Smooth muscle cell (in vitro differentiated cells): ENCODE measurements at regions not wholly inside any gene's neighbourhood (a gene's known extent, or its start where the extent isn't known, plus 50 kb on each side); places are given as distances from the start of the nearest gene placed in this dataset.
"Not testable (repeated sequence)": the region's sequence is repeated elsewhere in the genome, so short reads cannot be mapped to it uniquely, and the experiment has no call there.

Source experiments
- DNase-seq: peaks from one replicate; lab custom pipeline; 2025; ENCODE audit not compliant: unreplicated experiment; lab: John Stamatoyannopoulos, UW
- H2AFZ ChIP-seq: fragments of 200-600 bp; sonication (generic); 2 replicates; pipeline ENCODE4 v1.6.0; 2016; ENCODE audit warnings: antibody characterized with exemption, low read depth, mild to moderate bottlenecking
- H3F3A ChIP-seq: fragments of 200-600 bp; sonication (generic); 2 replicates; pipeline ENCODE4 v1.6.0; 2017; ENCODE audit warnings: antibody characterized with exemption, low read depth
- H3K27ac ChIP-seq: fragments of 200-600 bp; sonication (generic); 2 replicates; pipeline ENCODE4 v1.5.1; 2016; ENCODE audit warnings: low read depth, mild to moderate bottlenecking
- H3K27me3 ChIP-seq: fragments of 200-600 bp; sonication (generic); 2 replicates; pipeline ENCODE4 v1.6.1; 2016; ENCODE audit warnings: low read depth, mild to moderate bottlenecking
- H3K36me3 ChIP-seq: fragments of 200-600 bp; sonication (generic); 2 replicates; pipeline ENCODE4 v1.5.1; 2016; ENCODE audit warnings: low read depth
- H3K4me1 ChIP-seq: fragments of 200-600 bp; sonication (generic); 2 replicates; pipeline ENCODE4 v1.5.1; 2016; ENCODE audit warnings: low read depth
- H3K4me2 ChIP-seq: fragments of 200-600 bp; sonication (generic); 2 replicates; pipeline ENCODE4 v1.6.0; 2016; ENCODE audit warnings: mild to moderate bottlenecking
- H3K4me3 ChIP-seq: fragments of 200-600 bp; sonication (generic); 2 replicates; pipeline ENCODE4 v1.5.1; 2016; ENCODE audit warnings: mild to moderate bottlenecking
- H3K79me2 ChIP-seq: fragments of 200-600 bp; sonication (generic); 2 replicates; pipeline ENCODE4 v1.6.0; 2016; ENCODE audit warnings: low read depth, mild to moderate bottlenecking
- H3K9ac ChIP-seq: fragments of 200-600 bp; sonication (generic); 2 replicates; pipeline ENCODE4 v1.6.0; 2016; ENCODE audit warnings: low read depth
- H3K9me3 ChIP-seq: fragments of 200-600 bp; sonication (generic); replicated peaks from 2 replicates; pipeline ENCODE4 v1.5.1; 2016; ENCODE audit warnings: low read depth
- H4K20me1 ChIP-seq: fragments of 200-600 bp; sonication (generic); 2 replicates; pipeline ENCODE4 v1.6.0; 2016; ENCODE audit warnings: low read depth
- CTCF ChIP-seq: fragments of 200-600 bp; sonication (generic); IDR thresholded peaks from 2 replicates; pipeline ENCODE4 v1.5.1; 2017; ENCODE audit warnings: borderline replicate concordance, mild to moderate bottlenecking, antibody characterized with exemption; ENCODE audit not compliant: insufficient read depth, poor library complexity, severe bottlenecking
- WGBS: methylation state at CpG from one replicate; pipeline ENCODE4 v1.1.7; 2016; ENCODE audit warnings: low lambda C conversion rate; 5-methylcytosine and 5-hydroxymethylcytosine counted together

GRCh38 chr15:69876064-69876940 lies 221.4 kb downstream of the TLE3 start:
- WGBS: 73% methylated on average over 31 of the region's 31 CpGs
- no peak for DNase-seq
- no peaks in the 10 kb centered on the region for H3K79me2 ChIP-seq
- no peaks in the 10 kb centered on the region for H3F3A ChIP-seq
- H3K9me3 ChIP-seq: peaks cover 4% of the 10 kb centered on the region
- no peak overlapping the region for H3K27ac ChIP-seq
- no peak overlapping the region for H3K4me3 ChIP-seq
- no peak overlapping the region for H3K9ac ChIP-seq
- no peaks in the 10 kb centered on the region for H3K36me3 ChIP-seq
- no peaks in the 10 kb centered on the region for H3K4me1 ChIP-seq
- H3K27me3 ChIP-seq: no peaks in the 10 kb centered on the region
- H4K20me1 ChIP-seq: no peaks in the 10 kb centered on the region
- H3K4me2 ChIP-seq: peak overlapping the region; percentile 15
- no peak overlapping the region for H2AFZ ChIP-seq
- TF ChIP-seq CTCF: no peak

GRCh38 chr15:69879963-69880362 lies 217.8 kb downstream of the TLE3 start:
- DNase-seq, H2AFZ ChIP-seq, H3K27ac ChIP-seq, H4K20me1 ChIP-seq, H3K27me3 ChIP-seq, H3K79me2 ChIP-seq, H3K9ac ChIP-seq, H3K36me3 ChIP-seq, H3K4me3 ChIP-seq, H3F3A ChIP-seq, H3K9me3 ChIP-seq, H3K4me1 ChIP-seq, H3K4me2 ChIP-seq: not testable (repeated sequence)
- WGBS: 94% methylated on average over 1 of the region's 1 CpG

- no peak for TF ChIP-seq CTCF
- Histone ChIP-seq H3K9me3 (no peaks in the 10 kb centered on the region), H2AFZ (no peak overlapping the region), H3K4me2 (no peak overlapping the region), H3K27me3 (no peaks in the 10 kb centered on the region), H3K36me3 (no peaks in the 10 kb centered on the region), H3K4me1 (peaks cover under 1% of the 10 kb centered on the region), H3K4me3 (no peak overlapping the region), H3K9ac (no peak overlapping the region), H3K79me2 (no peaks in the 10 kb centered on the region), H4K20me1 (no peaks in the 10 kb centered on the region), H3K27ac (no peak overlapping the region), H3F3A (no peaks in the 10 kb centered on the region)
- DNase-seq: no peak
- WGBS: 86% methylated on average over 6 of the region's 6 CpGs
These were observed 217.0 kb downstream of the TLE3 start for GRCh38 chr15:69880571-69881301.

GRCh38 chr15:69881302-69881670 lies 216.4 kb downstream of the TLE3 start:
- no peaks in the 10 kb centered on the region for H4K20me1 ChIP-seq
- H3K4me2 ChIP-seq: no peak overlapping the region
- no peaks in the 10 kb centered on the region for H3K27me3 ChIP-seq
- no peaks in the 10 kb centered on the region for H3K79me2 ChIP-seq
- no peaks in the 10 kb centered on the region for H3F3A ChIP-seq
- TF ChIP-seq CTCF: no peak
- DNase-seq: no peak
- H3K27ac ChIP-seq: no peak overlapping the region
- H3K9ac ChIP-seq: no peak overlapping the region
- H3K36me3 ChIP-seq: no peaks in the 10 kb centered on the region
- H3K9me3 ChIP-seq: no peaks in the 10 kb centered on the region
- WGBS: 78% methylated on average over 4 of the region's 4 CpGs
- peaks cover 6% of the 10 kb centered on the region for H3K4me1 ChIP-seq
- no peak overlapping the region for H2AFZ ChIP-seq
- H3K4me3 ChIP-seq: no peak overlapping the region
